ENCODE measurements at regions not wholly inside any gene's neighbourhood (a gene's known extent, or its start where the extent isn't known, plus 50 kb on each side); places are given as distances from the start of the nearest gene placed in this dataset.

DNA sequence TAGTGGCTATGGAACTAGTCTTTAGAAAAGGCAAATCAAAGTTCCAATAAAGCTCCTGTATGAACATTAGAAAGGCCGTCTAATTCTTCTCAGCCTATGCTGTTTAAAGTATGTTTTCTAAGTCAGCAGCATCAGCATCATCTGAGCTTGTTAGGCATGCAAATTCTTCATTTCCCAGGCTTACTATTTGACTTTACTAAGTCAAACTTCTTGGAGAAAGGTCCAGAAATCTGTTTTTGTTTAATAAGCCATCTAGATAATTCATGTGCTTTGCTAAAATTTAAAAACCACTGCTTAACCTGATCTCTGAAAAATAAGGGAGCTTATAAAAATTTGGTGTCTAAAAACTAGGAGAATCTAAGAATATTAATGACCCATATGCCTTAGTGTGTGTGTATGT is 200.2 kb upstream of the SGCD start:
- ATAC-seq (no peak), DNase-seq (no peak)
- no peaks in the 10 kb centered on the region for H3K36me3 ChIP-seq
- intact Hi-C loops (cut with DNase I; ENCODE audit: low total_unique reads) (no loop called here), in situ Hi-C loops (cut with MboI; ENCODE audit: low sequenced_read_pairs in 4 of 4) (no loop called here)
- TF ChIP-seq, protein P1, sequence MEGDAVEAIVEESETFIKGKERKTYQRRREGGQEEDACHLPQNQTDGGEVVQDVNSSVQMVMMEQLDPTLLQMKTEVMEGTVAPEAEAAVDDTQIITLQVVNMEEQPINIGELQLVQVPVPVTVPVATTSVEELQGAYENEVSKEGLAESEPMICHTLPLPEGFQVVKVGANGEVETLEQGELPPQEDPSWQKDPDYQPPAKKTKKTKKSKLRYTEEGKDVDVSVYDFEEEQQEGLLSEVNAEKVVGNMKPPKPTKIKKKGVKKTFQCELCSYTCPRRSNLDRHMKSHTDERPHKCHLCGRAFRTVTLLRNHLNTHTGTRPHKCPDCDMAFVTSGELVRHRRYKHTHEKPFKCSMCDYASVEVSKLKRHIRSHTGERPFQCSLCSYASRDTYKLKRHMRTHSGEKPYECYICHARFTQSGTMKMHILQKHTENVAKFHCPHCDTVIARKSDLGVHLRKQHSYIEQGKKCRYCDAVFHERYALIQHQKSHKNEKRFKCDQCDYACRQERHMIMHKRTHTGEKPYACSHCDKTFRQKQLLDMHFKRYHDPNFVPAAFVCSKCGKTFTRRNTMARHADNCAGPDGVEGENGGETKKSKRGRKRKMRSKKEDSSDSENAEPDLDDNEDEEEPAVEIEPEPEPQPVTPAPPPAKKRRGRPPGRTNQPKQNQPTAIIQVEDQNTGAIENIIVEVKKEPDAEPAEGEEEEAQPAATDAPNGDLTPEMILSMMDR (IDR thresholded peaks at IDR 0.05 in 4 of 5, conservative IDR thresholded peaks at IDR 0.05 in 1 of 5): no peak
- TF ChIP-seq POLR2A (IDR thresholded peaks at IDR 0.05): no peak
- H3K4me1 ChIP-seq: no peaks in the 10 kb centered on the region
- no peak overlapping the region for H3K27ac ChIP-seq
- no peak overlapping the region for H3K4me3 ChIP-seq
- no peaks in the 10 kb centered on the region for H3K9me3 ChIP-seq
- H3K27me3 ChIP-seq: no peaks in the 10 kb centered on the region

DNA sequence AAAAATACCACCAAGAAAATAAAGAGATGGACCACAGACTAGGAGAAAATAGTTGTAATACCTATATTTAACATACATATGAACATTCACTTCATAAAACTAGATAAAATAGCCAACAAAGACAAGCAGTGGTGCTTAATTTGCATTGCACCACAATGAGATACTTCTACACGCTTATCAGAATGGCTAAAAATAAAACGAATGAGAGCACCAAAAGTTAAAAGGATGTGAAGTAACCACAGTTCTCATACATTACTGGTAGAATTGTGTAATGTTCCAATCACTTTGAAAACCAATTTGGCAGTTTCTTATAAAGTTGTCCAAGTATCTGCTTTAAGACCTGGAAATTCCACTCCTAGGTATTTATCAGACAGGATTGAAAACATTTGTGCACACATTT is 198.9 kb upstream of the SGCD start:
- ATAC-seq: no peak
- intact Hi-C loops (cut with DNase I; ENCODE audit: low total_unique reads) (no loop called here), in situ Hi-C loops (cut with MboI; ENCODE audit: low sequenced_read_pairs in 4 of 4) (no loop called here)

DNA sequence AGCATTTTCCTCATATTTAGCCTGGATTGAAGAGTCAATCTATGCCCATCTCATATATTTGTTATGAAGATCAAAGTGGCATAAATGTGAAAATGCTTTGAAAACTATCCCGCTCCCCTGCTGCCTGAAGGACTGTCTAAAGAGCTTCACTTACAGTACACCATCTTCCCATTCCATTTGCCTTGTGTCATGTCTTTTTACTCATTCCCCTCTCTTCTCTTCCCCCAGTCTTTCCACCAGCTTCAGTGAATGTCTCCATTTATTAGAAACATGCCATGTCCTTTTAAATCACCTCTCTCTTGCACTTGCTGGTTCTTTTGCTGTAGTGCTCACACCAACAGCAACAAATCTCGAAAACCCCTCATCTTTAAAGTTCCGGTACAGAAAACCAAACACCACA is 192.7 kb upstream of the SGCD start:
- in situ Hi-C loops (cut with MboI; ENCODE audit: low sequenced_read_pairs in 4 of 4): no loop called here
- DNase-seq (no peak), ATAC-seq (no peak)
- TF ChIP-seq, protein P1 (IDR thresholded peaks at IDR 0.05 in 4 of 5, conservative IDR thresholded peaks at IDR 0.05 in 1 of 5): no peak
- TF ChIP-seq POLR2A (IDR thresholded peaks at IDR 0.05): no peak
- no peaks in the 10 kb centered on the region for H3K27me3 ChIP-seq
- H3K9me3 ChIP-seq: no peaks in the 10 kb centered on the region
- no peaks in the 10 kb centered on the region for H3K4me1 ChIP-seq
- H3K4me3 ChIP-seq: no peak overlapping the region
- no peaks in the 10 kb centered on the region for H3K36me3 ChIP-seq
- intact Hi-C loops (cut with DNase I; ENCODE audit: low total_unique reads): no loop called here
- no peak overlapping the region for H3K27ac ChIP-seq

More for the DNA sequence above, 198.9 kb upstream of the SGCD start:
- H3K36me3 ChIP-seq: no peaks in the 10 kb centered on the region
- no peak overlapping the region for H3K27ac ChIP-seq
- DNase-seq: no peak
- no peaks in the 10 kb centered on the region for H3K9me3 ChIP-seq
- H3K4me1 ChIP-seq: no peaks in the 10 kb centered on the region
- no peak for TF ChIP-seq POLR2A (IDR thresholded peaks at IDR 0.05)
- TF ChIP-seq, protein P1 (IDR thresholded peaks at IDR 0.05 in 4 of 5, conservative IDR thresholded peaks at IDR 0.05 in 1 of 5): no peak
- no peaks in the 10 kb centered on the region for H3K27me3 ChIP-seq
- H3K4me3 ChIP-seq: no peak overlapping the region

DNA sequence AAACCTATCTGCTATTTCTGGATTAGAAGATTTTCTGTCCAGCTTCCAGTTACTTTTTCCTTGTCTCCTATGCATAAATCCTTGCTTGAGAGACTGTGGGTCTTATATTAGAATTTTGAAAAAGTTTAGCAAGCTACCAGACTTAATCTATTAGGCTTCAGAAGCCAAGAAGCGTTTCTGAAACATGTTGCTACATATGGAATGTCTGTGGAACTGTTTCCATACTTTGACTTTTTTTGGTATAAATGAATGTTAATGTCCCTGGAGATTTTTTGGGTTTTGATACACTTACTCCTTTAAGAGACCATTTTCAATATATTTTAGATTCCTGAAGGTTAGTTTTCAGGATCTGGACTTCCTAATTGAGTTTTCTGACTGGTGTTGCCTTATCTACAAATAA is 191.4 kb upstream of the SGCD start:
- no peaks in the 10 kb centered on the region for H3K27me3 ChIP-seq
- H3K9me3 ChIP-seq: no peaks in the 10 kb centered on the region
- H3K4me3 ChIP-seq: no peak overlapping the region
- H3K36me3 ChIP-seq: no peaks in the 10 kb centered on the region
- in situ Hi-C loops (cut with MboI; ENCODE audit: low sequenced_read_pairs in 4 of 4) (no loop called here), intact Hi-C loops (cut with DNase I; ENCODE audit: low total_unique reads) (no loop called here)
- H3K4me1 ChIP-seq: no peaks in the 10 kb centered on the region
- TF ChIP-seq, protein P1 (IDR thresholded peaks at IDR 0.05 in 4 of 5, conservative IDR thresholded peaks at IDR 0.05 in 1 of 5): no peak
- TF ChIP-seq POLR2A (IDR thresholded peaks at IDR 0.05): no peak
- H3K27ac ChIP-seq: no peak overlapping the region
- ATAC-seq: no peak
- DNase-seq: no peak

Data from gastrocnemius medialis (tissue), 4 donors.